ENCODE measurements at regions not wholly inside any gene's neighbourhood (a gene's known extent, or its start where the extent isn't known, plus 50 kb on each side); places are given as distances from the start of the nearest gene placed in this dataset.
"Not testable (repeated sequence)": the region's sequence is repeated elsewhere in the genome, so short reads cannot be mapped to it uniquely, and the experiment has no call there.

DNA sequence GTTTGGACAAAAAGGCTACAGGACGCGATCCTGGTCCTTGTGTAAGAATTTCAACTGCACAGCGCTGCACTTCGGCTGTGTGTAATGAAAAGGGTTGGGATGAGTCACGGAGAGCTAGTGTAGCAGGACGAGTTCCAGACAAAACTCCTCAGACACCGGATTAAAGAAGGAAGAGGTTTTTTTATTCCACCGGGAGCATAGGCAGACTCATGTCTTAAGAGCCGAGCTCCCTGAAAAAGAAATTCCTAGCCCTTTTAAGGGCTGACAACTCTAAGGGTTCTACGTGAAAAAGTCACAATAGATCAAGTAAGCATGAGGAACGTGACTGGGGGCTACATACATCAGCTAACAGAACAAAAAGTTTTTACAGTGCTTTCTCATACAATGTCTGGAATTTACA is 54.8 kb upstream of the FAM90A1 start:
- peaks cover 16% of the 10 kb centered on the region for H3K27me3 Mint-ChIP-seq
- DNase-seq (ENCODE audit: extremely low spot score, unreplicated experiment); H3K27ac Mint-ChIP-seq; H3K9me3 Mint-ChIP-seq; H3K4me1 Mint-ChIP-seq (ENCODE audit: unreplicated experiment); H3K36me3 Mint-ChIP-seq; H3K4me3 Mint-ChIP-seq: not testable (repeated sequence)

DNA sequence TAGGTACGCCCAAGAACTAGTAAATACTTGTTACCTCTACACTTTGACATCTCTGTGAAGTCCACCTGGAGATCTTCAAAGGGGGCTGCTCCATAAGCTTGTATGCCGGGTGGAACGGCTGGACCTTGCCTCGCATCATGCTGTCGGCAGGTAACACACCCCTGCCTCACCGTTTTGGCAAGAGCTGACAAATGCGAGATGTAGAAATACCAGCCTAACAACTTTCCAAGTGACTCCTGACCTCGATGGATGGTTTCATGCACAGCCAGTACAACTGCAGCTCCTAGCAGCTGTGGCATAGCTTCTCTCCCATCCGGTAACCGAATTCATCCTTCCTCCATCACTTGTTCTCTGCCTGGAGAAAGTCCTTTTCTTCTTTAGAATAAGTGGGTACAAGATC is 58.3 kb upstream of the FAM90A1 start:
- Mint-ChIP-seq H3K27ac (peak overlapping the region; percentile 87), H3K4me3 (peak overlapping the region; percentile 50), H3K27me3 (peaks cover 11% of the 10 kb centered on the region)
- H3K36me3 Mint-ChIP-seq; H3K9me3 Mint-ChIP-seq; H3K4me1 Mint-ChIP-seq (ENCODE audit: unreplicated experiment); DNase-seq (ENCODE audit: extremely low spot score, unreplicated experiment): not testable (repeated sequence)

DNA sequence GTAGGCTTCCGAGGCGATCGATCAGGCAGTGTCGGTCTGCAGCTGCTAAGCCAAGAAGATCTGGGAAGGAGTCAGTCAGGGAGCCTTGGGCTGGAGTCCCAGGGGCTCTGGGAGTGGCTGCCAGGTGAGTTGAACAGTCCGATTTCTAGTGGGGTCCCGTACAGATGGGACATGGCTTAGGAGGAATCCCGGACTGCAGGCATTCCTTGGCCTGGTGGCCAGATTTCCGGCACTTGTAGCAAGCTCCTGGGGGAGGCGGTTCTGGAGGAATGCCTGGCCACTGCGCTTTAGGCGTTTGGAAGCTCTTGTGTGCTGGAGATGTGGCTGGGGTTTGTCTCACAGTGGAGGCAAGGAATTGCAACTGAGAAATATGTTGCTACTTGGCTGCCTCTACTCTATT is 64.3 kb upstream of the FAM90A1 start:
- Mint-ChIP-seq H3K36me3 (peaks cover 17% of the 10 kb centered on the region), H3K27me3 (peaks cover 18% of the 10 kb centered on the region)
- not testable (repeated sequence) for H3K9me3 Mint-ChIP-seq; DNase-seq (ENCODE audit: extremely low spot score, unreplicated experiment); H3K4me1 Mint-ChIP-seq (ENCODE audit: unreplicated experiment); H3K27ac Mint-ChIP-seq; H3K4me3 Mint-ChIP-seq

DNA sequence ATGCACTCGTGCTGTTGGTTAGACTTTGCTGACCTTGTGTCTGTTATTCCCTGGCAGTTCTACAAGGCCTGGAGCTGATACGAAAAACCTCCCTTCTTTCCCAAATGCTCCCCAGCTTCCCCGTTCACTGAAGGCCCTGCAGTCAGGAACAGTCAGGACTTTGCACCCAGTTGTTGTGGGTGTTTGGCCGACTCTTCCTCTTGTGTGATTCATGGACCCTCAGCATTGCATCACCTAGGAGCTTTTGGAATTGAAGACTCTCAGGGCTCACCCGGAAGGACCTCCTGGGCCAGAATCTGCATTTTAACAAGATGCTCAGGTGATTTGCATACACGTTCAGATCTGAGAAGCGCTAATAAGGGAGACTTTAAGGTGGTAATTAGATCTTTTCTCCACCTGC is 67.2 kb upstream of the FAM90A1 start:
- not testable (repeated sequence) for H3K27ac Mint-ChIP-seq; H3K4me3 Mint-ChIP-seq; H3K4me1 Mint-ChIP-seq (ENCODE audit: unreplicated experiment); DNase-seq (ENCODE audit: extremely low spot score, unreplicated experiment); H3K9me3 Mint-ChIP-seq
- Mint-ChIP-seq H3K27me3 (peaks cover 18% of the 10 kb centered on the region), H3K36me3 (peaks cover 17% of the 10 kb centered on the region)

DNA sequence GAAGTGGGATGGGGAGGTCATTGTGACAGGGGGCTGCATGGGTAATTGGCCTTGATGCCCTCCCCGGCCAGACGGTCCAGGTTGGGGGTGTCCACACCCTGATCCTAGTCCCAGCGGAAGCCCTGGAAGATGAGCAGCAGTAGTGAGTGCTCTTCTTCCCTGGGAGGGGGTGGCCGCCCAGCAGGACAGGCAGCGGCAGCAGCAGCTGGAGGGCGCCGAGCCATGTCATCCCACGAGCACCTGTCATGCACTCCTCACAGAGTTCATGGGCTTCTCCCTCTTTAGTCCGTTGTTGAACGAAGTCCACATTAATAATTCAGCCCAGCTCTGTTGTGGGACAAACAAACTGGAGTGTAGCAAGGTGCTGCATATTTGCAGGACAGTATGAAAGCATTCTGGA is 81.2 kb upstream of the FAM90A1 start:
- not testable (repeated sequence) for H3K36me3 Mint-ChIP-seq; H3K4me1 Mint-ChIP-seq (ENCODE audit: unreplicated experiment); H3K27ac Mint-ChIP-seq; H3K4me3 Mint-ChIP-seq; H3K27me3 Mint-ChIP-seq; H3K9me3 Mint-ChIP-seq; DNase-seq (ENCODE audit: extremely low spot score, unreplicated experiment)

DNA sequence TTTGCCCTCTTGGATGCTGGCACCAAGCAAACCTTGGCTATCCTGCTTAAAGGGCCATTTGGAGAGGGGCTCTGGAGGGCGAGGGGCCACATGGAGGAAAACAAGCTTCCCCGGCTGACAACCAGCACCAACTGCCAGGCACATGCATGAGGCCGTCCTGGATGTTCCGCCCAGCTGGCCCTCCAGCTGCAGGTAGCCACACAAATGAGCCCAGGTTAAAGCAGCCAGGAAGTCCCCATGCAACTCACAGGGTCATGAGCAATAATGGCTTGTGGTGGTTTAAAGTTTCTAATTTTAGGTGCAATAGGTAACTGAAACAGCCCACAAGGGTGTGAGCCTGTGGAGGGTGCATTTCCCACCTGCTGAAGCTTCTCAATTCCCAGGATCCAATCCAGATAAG is 88.6 kb upstream of the FAM90A1 start:
- H3K36me3 Mint-ChIP-seq; H3K4me1 Mint-ChIP-seq (ENCODE audit: unreplicated experiment); H3K4me3 Mint-ChIP-seq; H3K9me3 Mint-ChIP-seq; H3K27ac Mint-ChIP-seq; DNase-seq (ENCODE audit: extremely low spot score, unreplicated experiment): not testable (repeated sequence)
- H3K27me3 Mint-ChIP-seq: peaks cover 13% of the 10 kb centered on the region

DNA sequence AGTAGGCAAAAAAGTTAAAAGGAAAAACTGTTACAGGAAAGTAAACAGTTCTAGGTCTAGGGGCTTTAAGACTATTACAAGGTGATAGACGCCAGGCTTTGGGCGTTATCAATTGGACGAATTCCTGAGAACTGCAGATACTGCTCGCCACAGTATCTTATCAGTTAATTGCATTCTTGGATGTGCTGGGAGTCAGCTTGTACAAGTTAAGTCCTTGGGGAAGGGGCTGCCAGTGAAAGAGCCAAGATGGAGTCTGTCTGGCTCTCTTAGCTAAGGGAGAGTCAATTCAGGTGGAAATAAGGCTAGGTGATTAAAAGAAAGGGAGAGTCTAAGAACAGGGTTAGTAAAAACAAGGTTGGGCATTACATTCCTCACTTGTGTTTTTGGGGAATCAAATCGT is 90.3 kb upstream of the FAM90A1 start:
- H3K27me3 Mint-ChIP-seq: peaks cover 16% of the 10 kb centered on the region
- H3K4me3 Mint-ChIP-seq; H3K27ac Mint-ChIP-seq; DNase-seq (ENCODE audit: extremely low spot score, unreplicated experiment); H3K9me3 Mint-ChIP-seq; H3K36me3 Mint-ChIP-seq; H3K4me1 Mint-ChIP-seq (ENCODE audit: unreplicated experiment): not testable (repeated sequence)

DNA sequence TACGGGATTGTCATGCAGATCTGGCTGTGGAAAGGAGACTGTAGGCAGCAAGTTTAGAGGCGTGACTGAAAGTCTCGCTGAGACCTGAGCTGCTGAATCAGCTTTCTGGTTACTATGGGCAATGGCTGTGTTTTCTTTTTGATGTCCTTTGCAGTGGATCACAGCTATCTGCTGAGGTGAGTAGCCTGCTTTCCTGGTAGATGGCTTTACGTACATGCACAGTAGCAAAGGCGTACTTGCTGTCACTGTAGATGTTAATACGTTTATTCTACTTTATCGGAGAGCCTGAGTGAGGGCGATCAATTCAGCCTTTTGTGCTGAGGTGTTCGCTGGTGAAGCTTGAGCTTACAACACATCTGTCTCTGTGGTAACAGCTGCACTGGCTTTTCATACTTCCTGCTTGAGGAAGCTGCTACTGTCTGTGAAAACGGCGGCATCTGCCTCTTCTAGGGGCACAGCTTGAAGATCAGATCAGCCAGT is 92.9 kb upstream of the FAM90A1 start:
- H3K36me3 Mint-ChIP-seq; DNase-seq (ENCODE audit: extremely low spot score, unreplicated experiment); H3K4me1 Mint-ChIP-seq (ENCODE audit: unreplicated experiment); H3K9me3 Mint-ChIP-seq: not testable (repeated sequence)
- peaks cover 19% of the 10 kb centered on the region for H3K27me3 Mint-ChIP-seq
- peak overlapping the region; percentile 33 for H3K27ac Mint-ChIP-seq
- peak overlapping the region; percentile 61 for H3K4me3 Mint-ChIP-seq

DNA sequence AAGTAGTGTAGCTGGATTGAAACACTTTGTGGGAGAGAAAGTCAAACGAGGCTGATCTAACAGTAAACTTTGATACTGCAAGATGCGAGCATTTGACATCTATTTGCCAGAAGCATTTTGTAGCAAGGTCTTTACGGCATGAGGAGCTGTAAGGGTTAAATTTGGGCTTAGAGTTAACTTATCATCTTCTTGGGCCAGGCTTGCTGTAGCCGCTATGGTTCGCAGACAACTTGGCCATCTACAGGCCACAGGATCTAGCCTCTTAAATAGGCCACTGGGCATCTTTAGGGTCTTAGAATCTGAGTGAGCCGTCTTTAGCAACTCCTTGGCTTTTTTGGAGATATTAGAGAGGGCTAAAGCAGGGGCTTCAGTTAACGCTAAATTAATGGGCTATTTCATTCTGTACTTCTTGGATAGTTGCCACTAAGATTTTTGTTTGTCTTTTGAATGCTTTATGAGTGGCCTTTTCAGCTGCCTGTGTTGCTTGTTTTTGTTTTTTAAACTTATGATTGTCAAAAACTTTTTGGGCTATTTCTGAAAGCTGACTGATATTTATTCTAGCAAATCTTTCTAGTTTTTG is 93.5 kb upstream of the FAM90A1 start:
- Mint-ChIP-seq H3K27ac (peak overlapping the region; percentile 33), H3K27me3 (peaks cover 19% of the 10 kb centered on the region), H3K4me3 (peak overlapping the region; percentile 61)
- not testable (repeated sequence) for H3K36me3 Mint-ChIP-seq; H3K4me1 Mint-ChIP-seq (ENCODE audit: unreplicated experiment); H3K9me3 Mint-ChIP-seq; DNase-seq (ENCODE audit: extremely low spot score, unreplicated experiment)

DNA sequence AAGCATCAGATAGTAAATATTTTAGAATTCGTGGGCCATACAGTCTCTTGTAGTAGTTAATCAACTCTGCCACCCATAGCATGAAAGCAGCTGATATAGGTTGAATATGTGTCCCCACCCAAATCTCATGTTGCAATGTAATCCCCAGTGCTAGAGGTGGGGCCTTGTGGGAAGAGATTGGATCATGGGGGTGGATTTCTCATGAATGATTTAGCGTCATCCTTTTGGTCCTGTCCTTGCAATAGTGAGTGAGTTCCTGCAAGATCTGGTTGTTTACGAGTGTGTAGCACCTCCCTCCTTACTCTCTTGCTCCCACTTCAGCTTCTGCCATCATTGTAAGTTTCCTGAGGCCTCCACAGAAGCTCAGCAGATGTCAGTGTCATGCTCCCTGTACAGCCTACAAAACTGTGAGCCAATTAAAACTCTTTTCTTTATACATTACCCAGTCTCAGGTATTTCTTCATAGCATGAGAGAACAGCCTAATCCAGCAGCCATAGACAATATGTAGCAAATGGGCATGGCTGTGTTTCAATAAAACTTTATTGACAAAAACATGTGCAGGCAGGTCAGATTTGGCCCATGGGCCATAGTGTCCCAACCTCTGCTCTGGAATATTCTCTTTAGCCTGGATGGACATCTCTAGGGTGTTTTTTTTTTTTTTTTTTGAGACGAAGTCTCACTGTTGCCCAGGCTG is 97.9 kb upstream of the FAM90A1 start:
- H3K4me3 Mint-ChIP-seq; H3K36me3 Mint-ChIP-seq; H3K27ac Mint-ChIP-seq; H3K4me1 Mint-ChIP-seq (ENCODE audit: unreplicated experiment); H3K9me3 Mint-ChIP-seq; H3K27me3 Mint-ChIP-seq; DNase-seq (ENCODE audit: extremely low spot score, unreplicated experiment): not testable (repeated sequence)

DNA sequence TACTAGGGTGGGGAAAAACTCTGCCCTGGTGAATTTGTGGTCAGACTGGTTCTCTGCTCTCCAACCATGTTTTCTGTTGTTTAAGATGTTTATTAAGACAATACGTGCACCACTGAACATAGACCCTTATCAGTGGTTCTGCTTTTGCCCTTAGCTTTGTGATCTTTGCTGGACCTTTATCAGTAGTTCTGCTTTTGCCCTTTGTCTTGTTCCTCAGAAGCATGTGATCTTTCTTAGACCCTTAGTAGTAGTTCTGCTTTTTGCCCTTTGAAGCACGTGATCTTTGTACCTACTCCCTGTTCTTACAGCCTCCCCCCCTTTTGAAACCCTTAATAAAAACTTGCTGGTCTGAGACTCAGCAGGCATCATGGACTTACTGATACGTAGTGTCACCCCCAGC is 101.4 kb upstream of the FAM90A1 start:
- not testable (repeated sequence) for H3K4me3 Mint-ChIP-seq, H3K27me3 Mint-ChIP-seq

DNA sequence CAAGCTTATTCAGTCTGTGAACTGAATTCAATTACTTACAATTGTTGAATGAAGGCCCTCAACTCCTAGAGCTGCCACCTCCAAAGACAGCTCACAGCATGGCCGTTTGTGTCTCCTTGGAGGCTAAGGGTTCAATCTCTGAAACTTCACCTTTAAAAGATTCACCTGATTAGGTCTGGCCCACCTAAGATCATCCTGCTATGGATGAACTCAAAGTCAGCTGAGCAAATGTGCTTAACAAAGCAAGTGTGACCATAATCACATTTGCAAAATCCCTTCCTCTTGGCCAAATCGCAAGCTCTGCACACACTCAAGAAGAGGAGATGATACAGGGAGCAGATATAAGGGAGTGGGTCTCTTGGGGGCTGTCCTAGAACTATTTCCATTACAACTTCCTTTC is 105.0 kb upstream of the FAM90A1 start:
- H3K4me1 Mint-ChIP-seq (ENCODE audit: unreplicated experiment); H3K36me3 Mint-ChIP-seq; H3K9me3 Mint-ChIP-seq; H3K27ac Mint-ChIP-seq; DNase-seq (ENCODE audit: extremely low spot score, unreplicated experiment); H3K4me3 Mint-ChIP-seq; H3K27me3 Mint-ChIP-seq: not testable (repeated sequence)

More for the DNA sequence above, 101.4 kb upstream of the FAM90A1 start:
- H3K36me3 Mint-ChIP-seq; H3K9me3 Mint-ChIP-seq; H3K4me1 Mint-ChIP-seq (ENCODE audit: unreplicated experiment); DNase-seq (ENCODE audit: extremely low spot score, unreplicated experiment); H3K27ac Mint-ChIP-seq: not testable (repeated sequence)

DNA sequence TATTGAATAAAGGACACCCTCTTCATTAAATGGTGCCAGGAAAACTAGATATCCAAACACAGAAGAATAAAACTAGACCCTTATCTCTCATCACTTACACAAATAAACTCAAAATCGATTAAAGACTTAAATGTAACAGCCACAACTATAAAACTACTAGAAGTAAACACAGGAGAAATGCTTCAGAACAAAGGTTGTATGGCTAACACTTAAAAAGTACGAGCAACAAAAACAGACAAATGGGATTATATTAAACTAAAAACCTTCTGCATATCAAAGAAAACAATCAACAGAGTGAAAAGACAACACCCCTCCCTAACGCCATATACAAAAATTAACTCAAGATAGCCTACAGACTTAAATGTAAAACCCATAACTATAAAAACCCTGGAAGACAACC is 104.7 kb upstream of the CLEC6A start:
- H3K27ac Mint-ChIP-seq; H3K36me3 Mint-ChIP-seq; H3K4me3 Mint-ChIP-seq; H3K9me3 Mint-ChIP-seq; DNase-seq (ENCODE audit: extremely low spot score, unreplicated experiment); H3K4me1 Mint-ChIP-seq (ENCODE audit: unreplicated experiment); H3K27me3 Mint-ChIP-seq: not testable (repeated sequence)

DNA sequence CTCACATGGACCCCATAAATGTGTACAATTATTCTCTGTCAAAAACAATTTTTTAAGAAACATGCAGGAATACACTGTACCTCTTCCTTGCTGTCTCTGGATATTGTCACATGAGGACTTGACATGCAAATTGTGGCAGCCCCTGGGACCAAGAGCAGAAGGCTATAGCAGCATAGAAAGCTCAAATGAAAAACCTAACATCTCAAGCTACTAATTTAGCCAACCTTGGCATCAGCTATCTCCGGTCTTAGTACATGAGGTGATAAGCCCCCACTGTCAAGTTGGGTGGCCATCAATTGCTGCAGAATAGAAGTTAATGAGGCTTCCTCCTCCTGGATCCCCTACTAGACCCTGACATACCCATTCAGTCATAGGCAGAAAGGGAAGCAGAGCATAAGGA is 101.0 kb upstream of the CLEC6A start:
- not testable (repeated sequence) for H3K4me3 Mint-ChIP-seq; H3K27ac Mint-ChIP-seq; H3K4me1 Mint-ChIP-seq (ENCODE audit: unreplicated experiment); DNase-seq (ENCODE audit: extremely low spot score, unreplicated experiment); H3K36me3 Mint-ChIP-seq; H3K9me3 Mint-ChIP-seq
- peaks cover 12% of the 10 kb centered on the region for H3K27me3 Mint-ChIP-seq

Measured in type B pancreatic cell (in vitro differentiated cells).